ENCODE measurements at regions not wholly inside any gene's neighbourhood (a gene's known extent, or its start where the extent isn't known, plus 50 kb on each side); places are given as distances from the start of the nearest gene placed in this dataset.

DNA sequence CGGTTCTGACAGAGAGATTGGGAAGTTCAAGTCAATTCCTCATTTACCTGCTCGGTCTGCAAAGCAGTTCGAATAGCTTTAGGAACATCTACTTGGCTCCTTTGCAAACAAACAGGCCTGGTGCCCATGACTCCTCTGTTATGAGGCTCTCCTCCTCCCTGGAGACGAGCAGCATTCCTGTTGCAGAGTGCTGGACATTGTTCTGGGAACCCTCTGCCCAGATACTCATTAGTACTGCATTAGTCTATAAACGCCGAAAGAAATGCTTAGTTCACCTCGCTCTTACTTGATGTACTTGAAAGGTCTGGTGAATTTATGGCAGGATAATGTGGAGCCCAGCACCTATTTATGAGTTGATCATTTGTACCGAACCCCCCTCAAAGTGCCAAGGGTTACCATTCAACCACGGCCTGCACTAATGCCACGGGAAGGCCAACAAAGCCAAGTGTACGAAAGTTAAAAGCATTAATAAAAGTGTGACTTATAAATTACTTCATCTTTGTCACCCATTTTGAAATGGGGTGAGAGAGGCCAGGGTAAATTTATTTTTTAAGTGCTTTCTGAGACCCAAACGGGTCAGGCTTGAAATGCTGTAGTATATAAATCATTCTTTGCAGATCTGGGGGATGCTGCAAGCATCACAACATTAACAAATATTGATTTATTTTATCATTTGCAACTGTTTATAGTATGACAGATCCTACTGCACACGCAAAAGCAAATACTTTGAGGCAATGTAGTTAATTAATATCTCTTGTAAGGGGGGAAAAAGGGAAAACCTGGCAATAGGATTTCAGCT lies 478.9 kb upstream of the PSMD7 start:
- Mint-ChIP-seq H3K27ac (no peak overlapping the region), H3K36me3 (ENCODE audit: low read depth) (no peaks in the 10 kb centered on the region), H3K4me1 (ENCODE audit: low read depth) (no peaks in the 10 kb centered on the region), H3K27me3 (ENCODE audit: low read depth) (no peaks in the 10 kb centered on the region), H3K9me3 (peaks cover 9% of the 10 kb centered on the region), H3K4me3 (no peak overlapping the region)

DNA sequence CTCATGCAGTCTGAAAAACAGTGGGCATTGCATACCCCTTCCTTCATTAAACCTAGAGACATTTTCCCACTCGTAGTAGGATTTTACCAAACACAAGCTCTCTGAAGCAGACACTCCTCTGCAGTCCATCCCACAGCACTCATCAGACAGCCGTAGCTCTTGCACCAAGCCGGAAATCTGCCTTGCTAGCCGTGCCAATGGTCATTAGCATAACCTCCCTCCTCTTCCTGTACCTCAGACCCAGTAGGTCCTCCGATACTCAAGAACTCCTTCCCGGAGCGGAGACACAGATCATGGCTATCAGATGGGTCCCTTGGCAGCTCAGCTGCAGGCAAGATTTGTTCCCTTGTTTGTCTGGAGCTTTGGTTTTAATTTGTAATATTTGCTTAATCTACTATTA lies 483.1 kb upstream of the PSMD7 start:
- no peaks in the 10 kb centered on the region for H3K27me3 Mint-ChIP-seq (ENCODE audit: low read depth)
- no peaks in the 10 kb centered on the region for H3K9me3 Mint-ChIP-seq
- H3K27ac Mint-ChIP-seq, result no peak overlapping the region

DNA sequence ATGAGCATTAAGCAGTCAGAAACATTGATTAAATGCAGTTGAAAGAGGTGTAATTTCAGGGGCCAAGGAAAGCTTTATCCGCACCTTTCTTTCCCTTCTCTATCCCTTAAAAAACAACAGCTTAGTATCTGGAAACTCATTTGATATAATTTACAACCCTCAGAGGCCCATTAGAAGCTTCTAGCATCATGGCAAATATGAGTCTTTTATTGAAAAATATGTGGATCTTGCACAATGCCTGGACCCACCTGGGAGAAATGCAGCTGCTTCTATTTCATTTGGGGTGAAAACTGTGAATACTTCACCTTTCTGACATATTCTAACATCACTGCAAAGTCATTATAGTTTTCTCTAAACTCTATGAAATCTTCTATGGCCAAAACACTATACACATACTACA lies 492.2 kb upstream of the PSMD7 start:
- no peaks in the 10 kb centered on the region for H3K36me3 Mint-ChIP-seq (ENCODE audit: low read depth)
- H3K4me3 Mint-ChIP-seq, result no peak overlapping the region
- H3K4me1 Mint-ChIP-seq (ENCODE audit: low read depth), result no peaks in the 10 kb centered on the region
- H3K27ac Mint-ChIP-seq, result no peak overlapping the region
- H3K9me3 Mint-ChIP-seq, result peaks cover 4% of the 10 kb centered on the region
- no peaks in the 10 kb centered on the region for H3K27me3 Mint-ChIP-seq (ENCODE audit: low read depth)

More for the DNA sequence above, 483.1 kb upstream of the PSMD7 start:
- Mint-ChIP-seq H3K4me3 (no peak overlapping the region), H3K4me1 (ENCODE audit: low read depth) (no peaks in the 10 kb centered on the region), H3K36me3 (ENCODE audit: low read depth) (no peaks in the 10 kb centered on the region)

GRCh38 chr16:73798471-73798870 lies 498.1 kb upstream of the PSMD7 start:
- Mint-ChIP-seq H3K36me3 (ENCODE audit: low read depth) (no peaks in the 10 kb centered on the region), H3K4me1 (ENCODE audit: low read depth) (no peaks in the 10 kb centered on the region), H3K9me3 (no peaks in the 10 kb centered on the region), H3K4me3 (no peak overlapping the region), H3K27ac (no peak overlapping the region), H3K27me3 (ENCODE audit: low read depth) (no peaks in the 10 kb centered on the region)

DNA sequence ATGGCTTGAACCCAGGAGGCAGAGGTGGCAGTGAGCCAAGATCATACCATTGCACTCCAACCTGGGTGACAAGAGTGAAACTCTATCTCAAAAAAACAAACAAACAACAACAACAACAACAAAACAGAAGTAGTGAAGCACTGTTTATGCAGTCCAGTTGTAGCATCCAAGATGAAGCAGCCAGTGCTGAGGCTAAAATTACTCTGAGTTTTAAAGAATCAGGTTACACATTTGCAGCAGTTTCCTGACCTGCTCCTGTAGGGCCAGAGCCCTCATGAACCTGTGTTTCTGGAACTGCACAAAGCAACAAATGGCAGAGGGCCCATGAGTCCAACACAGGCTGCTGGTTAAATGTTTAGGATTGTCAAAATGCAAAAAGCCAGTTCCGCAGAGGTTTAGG lies 499.5 kb upstream of the PSMD7 start:
- no peaks in the 10 kb centered on the region for H3K27me3 Mint-ChIP-seq (ENCODE audit: low read depth)
- no peak overlapping the region for H3K4me3 Mint-ChIP-seq
- peaks cover 2% of the 10 kb centered on the region for H3K9me3 Mint-ChIP-seq
- no peak overlapping the region for H3K27ac Mint-ChIP-seq
- H3K4me1 Mint-ChIP-seq (ENCODE audit: low read depth), result no peaks in the 10 kb centered on the region
- no peaks in the 10 kb centered on the region for H3K36me3 Mint-ChIP-seq (ENCODE audit: low read depth)

- H3K4me3 Mint-ChIP-seq, result no peak overlapping the region
- H3K9me3 Mint-ChIP-seq, result peaks cover 6% of the 10 kb centered on the region
- H3K36me3 Mint-ChIP-seq (ENCODE audit: low read depth), result no peaks in the 10 kb centered on the region
- no peaks in the 10 kb centered on the region for H3K27me3 Mint-ChIP-seq (ENCODE audit: low read depth)
- no peaks in the 10 kb centered on the region for H3K4me1 Mint-ChIP-seq (ENCODE audit: low read depth)
- H3K27ac Mint-ChIP-seq, result no peak overlapping the region
Measured at GRCh38 chr16:73796241-73796640, 500.4 kb upstream of the PSMD7 start.

GRCh38 chr16:73794994-73795393 lies 501.6 kb upstream of the PSMD7 start:
- no peaks in the 10 kb centered on the region for H3K36me3 Mint-ChIP-seq (ENCODE audit: low read depth)
- no peak overlapping the region for H3K27ac Mint-ChIP-seq
- H3K27me3 Mint-ChIP-seq (ENCODE audit: low read depth), result no peaks in the 10 kb centered on the region
- no peaks in the 10 kb centered on the region for H3K4me1 Mint-ChIP-seq (ENCODE audit: low read depth)
- no peak overlapping the region for H3K4me3 Mint-ChIP-seq
- peaks cover 6% of the 10 kb centered on the region for H3K9me3 Mint-ChIP-seq

GRCh38 chr16:73793871-73794437 lies 502.7 kb upstream of the PSMD7 start:
- Mint-ChIP-seq H3K27me3 (ENCODE audit: low read depth) (no peaks in the 10 kb centered on the region), H3K27ac (no peak overlapping the region), H3K4me3 (no peak overlapping the region), H3K4me1 (ENCODE audit: low read depth) (no peaks in the 10 kb centered on the region), H3K36me3 (ENCODE audit: low read depth) (no peaks in the 10 kb centered on the region), H3K9me3 (peaks cover 6% of the 10 kb centered on the region)

DNA sequence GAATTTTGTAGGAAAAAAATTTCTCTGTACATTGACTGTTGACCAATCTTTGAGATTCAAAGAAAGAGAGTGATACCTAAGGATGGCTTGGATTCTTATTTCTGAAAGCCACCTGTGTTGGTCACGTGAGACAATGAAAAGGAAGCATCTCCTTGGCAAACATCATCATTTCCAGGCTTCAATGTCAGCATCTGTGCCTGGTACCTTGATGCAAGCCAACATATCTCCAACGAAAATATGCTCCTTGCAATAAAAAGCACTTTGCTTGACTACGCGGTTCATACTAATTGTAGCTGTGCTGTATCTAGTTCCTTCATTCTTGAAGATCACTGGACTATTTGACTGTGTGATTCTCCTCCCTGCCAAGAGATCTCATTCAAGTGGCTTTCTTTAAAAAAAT lies 503.4 kb upstream of the PSMD7 start:
- Mint-ChIP-seq H3K9me3 (peaks cover 6% of the 10 kb centered on the region), H3K4me3 (no peak overlapping the region), H3K27ac (no peak overlapping the region)

DNA sequence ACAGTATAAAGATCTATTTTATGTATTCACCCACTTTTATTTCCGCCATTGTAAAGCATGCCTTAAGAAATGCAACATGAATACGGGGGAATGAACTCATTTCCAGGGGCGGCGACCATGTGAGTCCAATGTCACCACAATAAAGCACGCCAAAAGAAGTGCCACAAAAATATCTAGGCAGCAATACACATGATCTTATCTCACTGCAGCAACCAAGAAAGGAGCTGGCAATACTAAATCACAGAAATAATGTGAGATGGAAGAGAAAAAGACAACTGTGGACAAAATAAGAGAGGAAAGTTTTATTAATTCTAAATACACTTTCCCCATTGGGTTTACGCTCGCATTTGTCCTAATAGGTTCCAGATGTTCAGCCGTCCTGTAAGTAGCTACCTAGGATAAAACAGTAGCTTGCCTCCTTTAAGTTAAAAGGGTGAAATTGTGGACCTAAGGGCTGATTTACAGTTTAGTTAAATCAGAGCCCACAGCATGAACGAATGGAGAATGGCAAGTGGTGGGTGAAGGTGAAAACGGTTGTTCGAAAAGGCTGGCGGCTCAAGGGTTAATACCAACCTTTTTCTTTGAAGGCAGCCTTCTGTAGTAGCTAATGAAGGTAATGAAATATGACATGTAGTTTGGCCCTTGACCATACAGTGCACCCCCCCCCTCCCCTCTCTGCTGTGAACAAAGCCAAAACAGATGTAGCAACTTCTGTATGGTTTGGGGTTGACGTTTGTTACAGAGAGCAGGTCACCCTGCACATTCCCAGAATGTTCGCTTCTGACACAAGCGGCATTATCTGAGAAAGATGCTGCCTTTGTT lies 504.2 kb upstream of the PSMD7 start:
- H3K27ac Mint-ChIP-seq, result no peak overlapping the region
- peaks cover 6% of the 10 kb centered on the region for H3K9me3 Mint-ChIP-seq
- no peak overlapping the region for H3K4me3 Mint-ChIP-seq
- no peaks in the 10 kb centered on the region for H3K4me1 Mint-ChIP-seq (ENCODE audit: low read depth)
- no peaks in the 10 kb centered on the region for H3K36me3 Mint-ChIP-seq (ENCODE audit: low read depth)
- H3K27me3 Mint-ChIP-seq (ENCODE audit: low read depth), result no peaks in the 10 kb centered on the region

More for the DNA sequence above, 503.4 kb upstream of the PSMD7 start:
- H3K4me1 Mint-ChIP-seq (ENCODE audit: low read depth), result no peaks in the 10 kb centered on the region
- H3K27me3 Mint-ChIP-seq (ENCODE audit: low read depth), result no peaks in the 10 kb centered on the region
- H3K36me3 Mint-ChIP-seq (ENCODE audit: low read depth), result no peaks in the 10 kb centered on the region

GRCh38 chr16:73781297-73781696 lies 515.3 kb upstream of the PSMD7 start:
- H3K27ac Mint-ChIP-seq, result no peak overlapping the region

DNA sequence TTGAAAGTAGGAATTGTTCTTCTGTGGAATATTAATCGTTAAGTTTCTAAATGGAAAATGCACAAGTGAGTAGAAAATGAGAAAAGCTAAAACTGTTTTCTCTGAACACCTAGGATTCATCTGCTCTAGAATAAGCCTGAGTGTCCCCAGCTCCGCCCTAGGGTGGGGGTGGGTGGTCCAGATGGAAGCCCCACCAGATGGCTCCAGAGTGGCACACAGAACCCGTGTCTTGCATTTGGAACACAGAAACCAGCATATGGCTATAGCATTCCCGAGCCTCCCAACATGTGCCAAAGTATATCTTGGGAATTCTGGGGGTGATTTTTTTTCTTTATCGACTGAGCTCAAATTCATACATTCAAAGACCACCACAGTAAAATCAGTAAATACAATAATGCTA lies 517.7 kb upstream of the PSMD7 start:
- Mint-ChIP-seq H3K27ac (no peak overlapping the region), H3K9me3 (no peaks in the 10 kb centered on the region), H3K36me3 (ENCODE audit: low read depth) (no peaks in the 10 kb centered on the region), H3K4me3 (no peak overlapping the region), H3K4me1 (ENCODE audit: low read depth) (no peaks in the 10 kb centered on the region), H3K27me3 (ENCODE audit: low read depth) (no peaks in the 10 kb centered on the region)

More at GRCh38 chr16:73781297-73781696, 515.3 kb upstream of the PSMD7 start:
- no peaks in the 10 kb centered on the region for H3K27me3 Mint-ChIP-seq (ENCODE audit: low read depth)
- no peaks in the 10 kb centered on the region for H3K4me1 Mint-ChIP-seq (ENCODE audit: low read depth)
- no peaks in the 10 kb centered on the region for H3K36me3 Mint-ChIP-seq (ENCODE audit: low read depth)
- peaks cover 13% of the 10 kb centered on the region for H3K9me3 Mint-ChIP-seq
- no peak overlapping the region for H3K4me3 Mint-ChIP-seq

DNA sequence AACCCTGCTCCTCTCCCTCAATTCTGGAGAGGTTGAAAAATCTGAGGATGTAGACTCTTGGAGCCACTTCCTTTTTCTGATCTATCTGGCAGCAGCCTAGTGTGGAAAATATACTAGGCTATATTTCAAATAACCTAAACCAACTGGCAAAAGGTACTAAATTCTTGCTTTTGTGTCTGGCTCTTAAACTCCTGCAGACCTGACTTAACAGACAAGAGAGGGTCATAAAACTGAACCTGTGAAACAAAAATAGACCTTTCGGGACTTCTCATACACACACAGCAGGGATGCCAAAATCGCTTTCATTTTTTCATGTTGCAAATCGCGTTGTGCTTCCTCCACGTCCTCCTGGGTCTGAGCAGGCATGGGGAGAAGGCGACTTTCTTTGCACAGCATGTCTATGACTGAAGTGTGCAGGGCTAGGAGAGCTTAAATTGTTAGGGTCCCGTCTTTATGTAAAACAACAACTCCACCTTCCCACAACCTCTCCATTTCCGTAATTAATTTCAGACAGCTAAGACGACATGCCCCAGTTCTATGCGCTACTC lies 520.7 kb upstream of the PSMD7 start:
- H3K9me3 Mint-ChIP-seq, result no peaks in the 10 kb centered on the region
- no peak overlapping the region for H3K27ac Mint-ChIP-seq
- H3K36me3 Mint-ChIP-seq (ENCODE audit: low read depth), result no peaks in the 10 kb centered on the region
- H3K4me1 Mint-ChIP-seq (ENCODE audit: low read depth), result no peaks in the 10 kb centered on the region
- no peaks in the 10 kb centered on the region for H3K27me3 Mint-ChIP-seq (ENCODE audit: low read depth)
- no peak overlapping the region for H3K4me3 Mint-ChIP-seq

DNA sequence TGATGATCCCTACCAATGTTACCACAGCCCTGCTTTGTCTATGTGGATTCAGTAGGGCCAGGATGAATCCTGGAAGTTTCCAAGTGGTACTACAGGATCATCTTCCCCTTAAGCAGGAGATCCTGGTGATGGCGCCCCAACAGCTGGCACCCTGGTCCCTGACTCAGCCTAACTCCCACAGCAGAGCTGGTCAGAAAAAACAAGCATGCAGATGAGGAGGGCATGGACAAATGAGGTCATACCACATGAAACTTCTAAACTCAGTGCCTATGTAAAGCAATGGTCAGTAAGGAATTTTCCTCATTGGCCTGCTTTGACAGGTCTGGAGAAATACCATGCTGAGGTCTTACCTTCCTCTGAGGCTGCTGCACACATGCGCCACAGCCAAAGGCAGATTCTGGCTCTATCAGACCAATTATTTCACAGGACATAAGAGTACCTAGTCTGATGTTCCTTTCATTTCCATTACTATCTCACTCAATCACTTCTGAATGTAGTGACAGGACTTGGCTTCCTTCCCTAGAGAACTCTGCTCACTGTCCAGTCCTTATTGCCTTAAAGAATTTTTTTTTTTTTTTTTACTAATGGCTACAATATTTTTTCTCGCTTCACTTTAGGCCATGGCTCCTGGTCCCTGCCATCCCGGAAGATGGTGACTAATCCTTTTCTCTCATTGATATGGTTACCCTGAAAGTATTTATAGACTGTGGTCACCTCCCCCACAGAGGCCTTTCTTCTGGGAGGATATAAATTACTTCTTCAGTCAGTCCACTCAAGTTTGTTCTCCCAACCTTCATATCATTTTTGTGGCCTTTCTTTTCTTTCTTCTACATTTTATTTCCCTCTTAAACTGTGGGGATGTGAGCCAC lies 525.2 kb upstream of the PSMD7 start:
- Mint-ChIP-seq H3K27me3 (ENCODE audit: low read depth) (no peaks in the 10 kb centered on the region), H3K4me1 (ENCODE audit: low read depth) (no peaks in the 10 kb centered on the region), H3K36me3 (ENCODE audit: low read depth) (no peaks in the 10 kb centered on the region), H3K4me3 (no peak overlapping the region), H3K9me3 (no peaks in the 10 kb centered on the region), H3K27ac (no peak overlapping the region)
